Left cardiac atrium (tissue), 4 donors: ENCODE measurements at regions not wholly inside any gene's neighbourhood (a gene's known extent, or its start where the extent isn't known, plus 50 kb on each side); places are given as distances from the start of the nearest gene placed in this dataset.
"Not testable (repeated sequence)": the region's sequence is repeated elsewhere in the genome, so short reads cannot be mapped to it uniquely, and the experiment has no call there.

ENCODE experiments used
- ATAC-seq, 2 donors: fragments of 200-7000 bp; cut with Tn5 transposase; one replicate each; pipeline ENCODE4 v1.9.1; 2020; ENCODE audit warnings: mild to moderate bottlenecking in 2 of 2, moderate library complexity in 2 of 2
- DNase-seq: peaks from one replicate; pipeline ENCODE4 v3.0.0-alpha.2; 2020
- intact Hi-C, 2 donors: fragments of 100-400 bp; cut with DNase I; formaldehyde crosslinking; loops; one replicate each; pipeline versions ENCODE4 v1.14.1 to v1.15.1; 2022 to 2023
- donor health status: DM: no; HTN: yes; CAD: no.
- donor health status: DM: no; HTN: yes; CAD: no; lungs with severe emphysema.
- donor health status: DM: yes; HTN: yes; CAD: no.
- donor health status: Dilated cardiomyopathy.

DNA sequence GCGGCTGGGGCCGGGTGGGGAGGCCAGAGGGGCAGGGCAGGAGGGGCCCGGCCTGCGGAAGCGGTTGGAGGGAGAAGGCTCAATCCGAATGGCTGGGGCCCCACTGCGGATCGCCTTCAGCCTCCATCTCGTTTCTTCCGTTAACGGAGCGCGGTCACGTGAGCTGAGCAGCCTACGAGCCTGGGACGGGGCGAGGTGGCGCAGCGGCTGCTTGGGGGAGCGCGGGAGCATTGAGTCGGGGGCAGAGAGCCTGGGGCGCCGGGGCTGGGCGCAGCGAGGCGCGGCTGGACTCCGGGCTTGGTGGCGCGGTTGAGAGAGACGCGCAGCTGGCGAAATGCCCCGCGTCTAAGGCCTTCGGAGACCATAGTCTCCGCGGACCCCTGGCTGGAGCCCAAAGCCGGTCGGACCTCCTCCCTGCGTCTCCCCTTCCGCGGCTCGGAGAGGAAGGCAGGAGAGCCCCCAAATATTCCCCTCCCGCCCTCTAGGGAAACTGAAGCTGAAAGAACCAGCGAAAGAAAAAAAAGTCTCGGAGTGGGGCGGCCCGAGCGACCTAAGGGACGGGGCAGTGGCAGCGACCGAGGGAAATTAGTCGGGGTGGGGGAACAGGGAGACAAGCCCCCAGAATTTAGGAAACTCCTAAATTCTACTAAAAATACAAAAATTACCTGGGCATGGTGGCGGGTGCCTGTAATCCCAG is 94.7 kb upstream of the PLEKHM1 start:
- intact Hi-C loops: not testable (repeated sequence)

DNA sequence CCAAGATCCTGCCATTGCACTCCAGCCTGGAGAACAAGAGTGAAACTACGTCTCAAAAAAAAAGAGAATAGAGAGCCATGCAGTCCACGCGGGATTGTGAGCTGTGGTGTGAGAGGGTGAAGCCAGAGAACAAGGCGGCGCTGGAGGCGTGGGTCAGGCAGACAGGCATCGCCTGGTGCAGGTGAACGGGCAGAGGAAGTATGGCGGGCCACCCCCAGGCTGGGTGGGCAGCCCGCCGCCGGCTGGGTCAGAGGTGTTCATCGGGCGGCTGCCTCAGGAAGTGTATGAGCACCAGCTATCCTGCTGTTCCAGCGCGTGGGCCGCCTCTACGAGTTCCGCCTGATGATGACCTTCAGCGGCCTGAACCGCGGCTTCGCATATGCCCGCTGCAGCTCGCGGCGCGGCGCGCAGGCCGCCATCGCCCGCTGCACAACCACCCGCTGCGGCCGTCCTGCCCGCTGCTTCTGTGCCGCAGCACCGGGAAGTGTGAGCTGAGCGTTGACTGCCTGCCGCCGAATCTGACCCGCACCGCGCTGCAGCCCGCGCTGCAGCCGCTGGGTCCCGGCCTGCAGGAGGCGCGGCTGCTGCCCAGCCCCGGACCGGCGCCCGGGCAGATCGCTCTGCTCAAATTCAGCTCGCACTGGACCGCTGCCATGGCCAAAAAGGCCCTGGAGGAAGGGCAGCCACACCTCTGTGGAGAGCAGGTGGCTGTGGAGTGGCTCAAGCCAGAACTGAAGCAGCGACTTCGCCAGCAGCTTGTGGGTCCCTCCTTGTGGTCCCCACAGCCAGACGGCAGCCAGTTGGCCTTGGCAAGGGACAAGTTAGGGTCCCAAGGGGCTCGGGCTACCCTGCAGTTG is 95.5 kb upstream of the PLEKHM1 start:
- ATAC-seq: peak; percentile 60 to 78
- intact Hi-C loops, DNase-seq: not testable (repeated sequence)

More for the DNA sequence above, 94.7 kb upstream of the PLEKHM1 start:
- ATAC-seq (peak; percentile 86 to 90), DNase-seq (peak; percentile 92)

DNA sequence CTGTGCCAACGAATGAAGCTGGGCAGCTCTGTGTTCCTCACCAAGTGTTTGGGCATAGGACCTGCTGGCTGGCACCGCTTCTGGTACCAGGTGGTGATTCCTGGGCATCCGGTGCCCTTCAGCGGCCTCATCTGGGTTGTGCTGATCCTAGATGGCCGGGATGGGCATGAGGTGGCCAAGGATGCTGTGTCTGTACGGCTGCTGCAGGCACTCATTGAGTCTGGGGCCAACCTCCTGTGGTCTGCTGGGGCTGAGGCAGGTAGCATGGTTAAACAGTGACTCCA is 96.1 kb upstream of the PLEKHM1 start:
- ATAC-seq, DNase-seq, intact Hi-C loops: not testable (repeated sequence)

DNA sequence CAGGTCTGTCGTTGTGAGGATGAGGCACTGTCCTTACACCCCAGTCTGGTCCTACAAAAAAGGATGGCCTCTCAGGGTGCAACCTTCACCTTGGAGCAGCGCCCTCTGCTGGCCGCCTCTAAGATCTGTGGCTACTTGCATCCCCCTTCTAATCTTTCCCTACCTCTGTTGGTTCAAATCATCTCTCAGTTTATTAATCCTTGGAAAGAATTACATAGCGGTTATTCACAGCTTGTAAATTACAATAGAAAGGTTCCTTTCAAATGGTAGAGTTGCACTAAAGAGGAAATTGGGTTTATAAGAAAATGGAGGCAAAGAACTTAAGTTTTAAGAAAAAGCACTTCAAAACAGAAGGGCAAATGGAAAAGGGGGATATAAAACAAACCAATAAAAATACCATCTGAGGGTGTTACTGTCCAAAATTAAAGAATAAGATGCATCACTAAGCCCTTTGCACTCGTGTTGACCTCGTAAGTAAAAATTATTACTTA is 102.0 kb upstream of the PLEKHM1 start:
- ATAC-seq: peak; percentile 79 to 89
- peak; percentile 57 for DNase-seq
- intact Hi-C loops: not testable (repeated sequence)

DNA sequence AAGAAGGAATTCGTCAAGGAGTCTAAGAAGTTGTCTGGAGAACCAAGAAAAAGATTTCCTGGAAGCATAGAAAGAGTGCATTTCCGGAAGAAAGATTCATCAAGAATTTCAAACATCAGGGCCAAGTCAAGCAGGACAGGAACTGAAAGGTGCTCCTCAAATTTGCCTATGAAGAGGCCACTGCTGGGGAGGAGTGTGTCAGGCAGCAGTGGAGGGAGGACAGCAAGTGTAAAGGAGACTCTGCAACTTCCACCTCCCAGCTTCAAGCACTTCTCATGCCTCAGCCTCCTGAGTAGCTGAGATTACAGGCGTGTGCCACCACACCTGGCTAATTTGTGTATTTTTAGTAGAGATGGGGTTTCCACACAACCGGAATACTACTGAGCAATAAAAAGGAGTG is 105.8 kb upstream of the PLEKHM1 start:
- DNase-seq, ATAC-seq, intact Hi-C loops: not testable (repeated sequence)

DNA sequence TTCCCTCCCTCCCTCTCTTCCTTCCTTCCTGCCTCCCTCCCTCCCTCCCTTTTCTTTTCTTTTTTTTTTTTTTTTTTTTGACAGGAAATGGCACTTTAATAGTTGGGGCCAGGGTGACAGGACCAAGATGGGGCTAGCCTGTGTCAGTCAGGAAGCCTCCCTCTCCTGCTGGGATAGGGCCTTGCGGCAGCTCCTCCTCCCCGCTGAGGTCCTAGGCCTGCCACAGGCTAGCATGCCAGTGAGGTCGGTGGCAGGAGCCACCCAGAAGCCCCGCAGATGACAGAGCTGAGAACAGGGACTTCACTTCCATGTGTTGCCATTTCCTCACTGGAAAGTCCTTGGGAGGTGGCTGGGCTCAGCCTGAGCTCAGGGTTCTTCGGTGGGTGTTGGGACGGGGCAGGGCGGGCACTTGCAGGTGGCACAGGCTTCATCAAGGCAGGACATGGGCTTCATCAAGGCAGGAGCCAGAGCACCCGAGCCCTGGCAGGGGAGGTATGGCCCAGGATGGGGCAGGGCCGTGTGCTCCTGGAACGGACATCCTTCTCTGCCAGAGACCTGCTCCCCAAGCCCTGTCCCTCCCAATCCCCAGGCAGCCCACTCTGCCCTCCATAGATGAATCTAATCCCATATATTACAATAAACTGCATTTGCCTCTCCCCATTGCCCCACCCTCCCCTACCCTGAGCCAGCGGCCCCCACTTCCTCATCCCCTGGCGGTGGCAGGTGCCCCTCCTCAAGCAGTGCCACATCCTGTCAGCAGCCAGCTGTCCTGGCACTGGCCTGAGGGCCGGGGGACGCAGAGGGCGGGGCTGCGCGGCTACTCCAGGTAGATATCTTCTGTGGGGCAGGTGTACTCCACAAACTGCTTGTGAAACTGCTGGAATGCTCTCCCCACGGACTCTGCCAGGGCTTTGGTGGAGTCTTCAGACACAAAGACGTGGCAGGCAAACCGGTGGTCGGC is 109.8 kb upstream of the PLEKHM1 start:
- intact Hi-C loops, ATAC-seq, DNase-seq: not testable (repeated sequence)

DNA sequence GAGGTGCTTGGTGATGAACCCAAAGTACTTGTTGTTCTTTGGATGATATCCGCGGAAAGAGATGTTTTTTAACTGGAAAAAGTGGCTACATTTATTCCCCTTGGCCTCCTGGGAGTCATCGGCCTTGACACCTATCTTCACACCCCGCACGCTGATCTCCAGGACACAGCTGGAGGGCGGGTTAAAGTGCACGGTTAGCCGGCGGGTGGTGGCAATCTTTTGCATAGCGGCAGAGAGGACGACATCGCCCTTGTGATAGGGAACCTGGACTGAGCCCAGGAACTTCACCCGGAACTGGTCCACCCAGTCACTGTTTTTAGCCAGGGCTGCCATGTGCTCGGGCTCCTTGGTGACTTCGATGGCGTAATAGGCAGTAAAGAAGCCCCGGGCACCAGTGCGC is 110.5 kb upstream of the PLEKHM1 start:
- not testable (repeated sequence) for ATAC-seq, DNase-seq

DNA sequence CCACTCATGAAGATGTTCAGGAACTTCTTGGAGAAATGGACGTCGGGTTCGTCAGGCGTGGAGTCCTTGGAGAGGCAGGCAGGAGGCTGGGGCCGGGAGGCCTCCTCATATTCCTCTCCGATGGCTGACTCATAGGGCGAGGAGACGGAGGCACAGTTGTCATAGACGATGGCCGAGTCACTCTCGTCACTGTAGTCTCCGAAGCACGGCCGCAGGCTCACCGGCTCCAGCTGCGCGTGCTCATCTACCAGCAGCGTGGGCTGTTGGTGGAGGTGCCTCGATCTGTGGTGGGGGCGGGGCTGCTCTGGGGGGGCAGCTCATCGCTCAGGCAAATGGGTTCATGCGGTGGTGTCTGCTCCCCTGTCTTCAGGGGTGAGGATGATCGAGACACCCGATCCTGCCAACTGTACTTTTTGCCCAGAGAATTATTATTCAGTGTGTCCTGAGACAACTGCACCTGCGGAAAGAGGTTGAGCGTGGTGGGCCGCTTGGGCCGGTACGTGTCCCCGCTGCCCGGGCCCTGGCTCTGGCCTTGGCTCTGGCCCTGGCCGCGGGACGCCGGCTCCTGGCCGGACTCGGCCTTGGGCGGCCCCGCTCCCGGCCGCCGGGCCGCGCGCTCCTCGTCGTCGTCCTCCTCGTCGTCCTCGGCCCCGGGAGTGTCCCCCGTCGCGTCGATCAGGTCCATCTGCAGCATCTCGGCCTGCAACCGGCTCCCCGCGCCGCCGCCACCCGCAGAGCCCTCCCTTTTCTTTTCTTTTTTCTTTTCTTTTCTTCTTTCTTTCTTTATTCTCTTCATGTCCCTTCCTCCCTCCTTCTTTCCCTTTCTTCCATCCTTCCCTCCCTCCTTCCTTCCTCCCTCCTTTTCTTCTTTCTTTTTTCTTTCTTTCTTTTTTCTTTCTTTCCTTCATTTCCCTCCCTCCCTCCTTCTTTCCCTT is 111.4 kb upstream of the PLEKHM1 start:
- intact Hi-C loops: not testable (repeated sequence)

More for the DNA sequence above, 110.5 kb upstream of the PLEKHM1 start:
- intact Hi-C loops: not testable (repeated sequence)

DNA sequence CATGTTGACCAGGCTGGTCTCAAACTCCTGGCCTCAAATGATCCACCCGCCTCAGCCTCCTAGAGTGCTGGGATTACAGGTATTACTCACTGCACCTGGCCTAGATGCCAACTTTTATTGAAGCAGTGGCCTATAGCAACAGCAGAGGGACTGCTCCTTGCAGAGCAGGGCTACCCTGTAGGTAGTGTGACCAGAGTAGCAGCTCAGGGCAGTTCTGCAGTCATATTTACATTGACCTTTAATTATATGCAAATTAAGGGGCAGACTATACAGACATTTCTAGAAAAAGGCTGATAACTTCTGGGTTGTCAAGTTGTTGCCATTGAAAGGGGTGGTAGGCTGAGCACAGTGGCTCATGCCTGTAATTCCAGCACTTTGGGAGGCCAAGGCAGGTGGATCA is 115.2 kb upstream of the PLEKHM1 start:
- intact Hi-C loops, ATAC-seq: not testable (repeated sequence)

More for the DNA sequence above, 111.4 kb upstream of the PLEKHM1 start:
- not testable (repeated sequence) for DNase-seq
- ATAC-seq: peak; percentile 44 to 55

DNA sequence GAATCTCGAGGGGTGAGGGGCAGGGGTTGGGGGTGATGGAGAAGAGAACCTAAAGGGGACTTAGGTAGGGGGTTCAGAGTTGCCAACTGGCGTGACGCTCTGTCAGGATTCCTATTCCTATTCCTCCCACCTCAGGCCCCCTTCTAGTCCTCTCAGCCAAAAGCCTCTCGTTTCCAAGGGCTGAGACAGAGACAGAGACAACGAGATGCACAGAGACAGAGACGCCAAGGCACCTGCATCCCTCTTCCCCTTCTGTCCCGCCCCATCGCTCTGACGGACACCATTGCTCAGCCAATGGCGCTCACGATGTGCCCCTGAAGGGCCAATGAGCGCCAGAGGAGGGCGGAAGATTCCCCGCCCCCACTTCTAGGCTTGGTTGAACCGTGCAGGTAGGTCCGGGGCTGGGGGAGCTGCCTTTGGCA is 129.5 kb upstream of the PLEKHM1 start:
- ATAC-seq (peak; percentile 100), DNase-seq (peak; percentile 64)
- intact Hi-C loops: not testable (repeated sequence)

More for the DNA sequence above, 115.2 kb upstream of the PLEKHM1 start:
- not testable (repeated sequence) for DNase-seq

DNA sequence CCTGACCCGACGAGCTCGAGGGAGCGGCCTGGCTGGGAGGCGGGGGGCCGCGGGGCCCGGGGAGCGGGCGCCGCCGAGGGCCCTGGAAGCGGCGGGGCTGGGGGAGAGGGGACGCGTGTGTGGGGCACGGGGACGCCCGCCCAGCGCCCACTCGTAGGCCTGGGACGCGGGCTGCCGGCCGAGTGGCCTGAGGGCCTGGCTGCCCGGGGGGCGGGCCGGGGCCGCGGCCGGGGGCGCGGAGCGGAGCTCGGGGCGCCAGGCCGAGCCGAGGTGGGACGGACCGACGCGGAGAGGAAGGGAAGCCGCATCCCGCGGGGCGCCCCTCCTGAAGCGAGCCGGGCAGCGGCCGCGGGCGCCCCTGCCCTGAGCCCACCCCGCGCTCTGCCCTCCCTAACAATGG is 129.9 kb upstream of the PLEKHM1 start:
- not testable (repeated sequence) for DNase-seq
- peak; percentile 72 to 76 for ATAC-seq

DNA sequence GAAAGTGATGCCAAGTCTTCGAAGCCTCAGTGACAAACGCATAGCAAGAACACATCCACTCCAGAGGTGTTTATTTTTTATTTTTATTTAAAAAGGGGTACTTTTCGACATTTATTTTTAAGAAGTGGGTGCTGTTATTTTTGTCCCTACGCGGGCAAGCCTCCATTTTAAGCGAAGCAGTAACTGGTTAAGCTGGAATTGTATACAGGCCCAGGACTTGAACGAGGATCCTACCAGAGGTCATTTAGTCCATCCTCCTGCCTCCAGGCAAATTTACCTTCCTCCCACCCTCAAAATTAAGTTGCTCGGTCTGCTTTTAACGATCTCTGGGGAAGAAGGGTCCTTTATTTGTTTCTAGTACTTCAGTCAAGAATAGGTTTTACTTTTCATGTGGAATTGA is 130.6 kb upstream of the PLEKHM1 start:
- DNase-seq, ATAC-seq, intact Hi-C loops: not testable (repeated sequence)

More for the DNA sequence above, 129.9 kb upstream of the PLEKHM1 start:
- intact Hi-C loops: not testable (repeated sequence)

DNA sequence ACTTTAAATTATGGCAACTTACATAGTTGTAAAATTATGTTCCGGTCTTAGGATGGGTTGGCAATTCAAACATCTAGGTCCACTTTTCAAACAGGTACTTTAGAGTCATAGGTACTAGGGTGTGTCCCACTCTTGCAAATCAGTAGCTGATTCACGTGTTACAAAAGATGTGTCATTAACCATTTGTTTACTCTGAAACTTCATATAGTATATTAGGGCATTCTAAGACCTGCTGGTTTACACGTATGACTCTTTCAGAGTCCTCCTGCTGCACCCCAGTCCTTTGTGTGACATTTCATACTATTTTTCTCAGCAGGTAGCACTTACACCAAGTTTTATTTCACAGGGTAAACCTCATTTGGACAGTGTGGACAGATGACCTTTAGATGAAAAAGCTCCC is 131.8 kb upstream of the PLEKHM1 start:
- DNase-seq, ATAC-seq, intact Hi-C loops: not testable (repeated sequence)

DNA sequence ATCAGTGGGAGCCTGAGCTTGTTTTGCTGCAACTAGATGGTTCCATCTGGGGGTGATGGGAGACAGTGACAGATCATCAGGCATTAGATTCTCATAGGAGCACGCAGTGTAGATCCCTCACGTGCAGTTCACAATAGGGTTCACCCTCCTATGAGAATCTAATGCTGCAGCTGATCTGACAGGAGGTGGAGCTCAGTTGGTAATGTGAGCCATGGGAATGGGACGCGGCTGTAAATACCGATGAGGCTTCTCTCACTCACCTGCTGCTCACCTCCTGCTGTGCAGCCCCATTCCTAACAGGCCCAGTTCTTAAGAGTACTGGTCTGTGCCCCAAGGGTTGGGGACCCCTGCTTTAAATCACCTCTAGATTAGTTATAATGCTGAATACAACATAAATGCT is 137.5 kb upstream of the PLEKHM1 start:
- ATAC-seq: no peak
- intact Hi-C loops: no loop called here

DNA sequence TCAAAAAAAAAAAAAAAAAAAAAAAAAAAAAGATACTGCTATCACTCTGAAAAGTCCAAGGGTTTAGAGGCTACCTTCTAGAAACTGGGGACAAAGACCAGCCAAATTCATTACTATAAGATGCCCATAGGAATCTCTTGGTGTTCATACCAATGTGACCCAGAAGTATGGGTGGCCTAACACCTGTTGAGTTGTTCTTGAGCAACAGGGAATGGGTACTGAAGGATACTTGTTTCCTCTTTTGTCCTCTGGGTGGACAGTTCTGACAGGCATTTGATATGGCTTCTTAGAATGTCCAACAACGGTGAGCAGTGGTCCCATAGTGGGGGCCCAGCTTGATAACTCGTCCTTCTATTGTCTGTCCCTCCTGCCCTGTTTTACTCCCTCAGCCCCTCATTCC is 141.4 kb upstream of the PLEKHM1 start:
- DNase-seq: no peak
- ATAC-seq: no peak
- intact Hi-C loops: no loop called here

More for the DNA sequence above, 137.5 kb upstream of the PLEKHM1 start:
- DNase-seq: no peak

DNA sequence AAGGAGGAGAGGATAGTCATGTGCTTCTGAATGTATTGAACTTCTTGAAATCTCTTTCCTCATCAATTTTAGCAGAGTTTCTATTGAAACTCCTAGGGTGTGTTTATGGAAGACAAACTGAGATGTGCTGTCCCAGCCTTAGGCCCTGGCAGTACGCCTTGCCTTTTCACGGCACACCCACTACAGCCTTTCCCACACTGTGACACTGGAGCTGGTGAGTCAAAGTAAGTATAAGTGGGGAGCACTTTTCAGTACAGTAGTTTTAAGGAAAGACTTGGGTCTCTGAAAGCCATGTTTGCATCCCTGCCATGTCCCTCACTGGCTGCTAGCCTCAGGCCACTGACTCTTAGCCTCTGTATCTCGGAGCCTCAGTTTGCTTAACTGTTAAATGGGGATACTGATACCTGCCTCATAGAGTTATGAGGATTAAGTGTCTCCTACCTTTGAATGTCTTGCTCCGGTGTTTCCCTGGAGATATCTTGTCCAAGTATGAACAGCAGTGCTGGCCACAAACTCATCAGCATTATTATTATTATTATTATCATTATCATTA is 144.7 kb upstream of the CRHR1 start:
- intact Hi-C loops: no loop called here
- ATAC-seq (no peak), DNase-seq (no peak)

DNA sequence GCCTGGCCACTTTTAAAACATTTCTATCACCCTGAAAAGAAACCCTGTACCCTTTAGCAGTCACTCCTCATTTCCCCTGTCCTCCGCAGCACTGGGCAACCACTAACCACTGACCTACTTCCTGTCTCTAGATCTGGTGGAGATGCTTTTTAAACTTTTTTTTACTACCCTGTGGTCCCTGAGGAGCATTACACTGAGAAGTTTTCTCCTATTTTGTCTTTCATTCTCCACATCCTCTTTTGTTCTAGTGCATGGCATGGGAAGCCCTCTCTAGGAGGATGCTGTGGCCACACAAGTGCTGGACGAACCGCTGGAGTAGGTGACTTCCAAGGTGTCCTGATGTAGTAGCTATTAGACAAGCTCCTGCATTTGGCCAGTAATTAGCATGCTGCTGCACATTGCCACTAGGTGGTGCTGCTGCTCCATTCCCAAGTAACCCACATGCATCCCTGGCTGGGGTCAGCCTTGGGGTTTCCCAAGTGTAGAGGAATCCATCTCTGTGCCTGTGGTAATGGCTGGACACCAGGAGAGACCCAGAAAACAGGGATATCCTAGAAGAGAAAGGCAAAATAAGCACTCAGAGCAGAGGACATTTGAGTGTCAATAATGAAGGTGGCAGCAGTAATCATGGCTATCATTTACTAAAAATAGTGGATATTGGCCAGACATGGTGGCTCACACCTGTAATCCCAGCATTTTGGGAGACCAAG is 143.8 kb upstream of the CRHR1 start:
- ATAC-seq: peak; percentile 47 to 81
- peak; percentile 70 for DNase-seq
- intact Hi-C loops: loop anchor here (1.0 to 5.0 kb wide), 3 partner anchors 191 to 212 kb away; no protein-coding TSS in a partner anchor
